GM18868 (cell line): ENCODE measurements at regions not wholly inside any gene's neighbourhood (a gene's known extent, or its start where the extent isn't known, plus 50 kb on each side); places are given as distances from the start of the nearest gene placed in this dataset.
A peak's percentile ranks its signal among the peaks of the same experiment; 100 is the strongest.

Experiments
- ATAC-seq: cut with Tn5 transposase; IDR thresholded peaks from one replicate; pipeline ENCODE4 v1.9.1; 2021; ENCODE audit warnings: mild to moderate bottlenecking, moderate library complexity; ENCODE audit not compliant: unreplicated experiment

- ATAC-seq: no peak
These were observed 208.2 kb upstream of the INHBA start for GRCh38 chr7:41910940-41911600.

- no peak for ATAC-seq
These were observed 204.6 kb upstream of the INHBA start for GRCh38 chr7:41907444-41907843.

- peak; percentile 66 for ATAC-seq
These were observed 197.6 kb upstream of the INHBA start for GRCh38 chr7:41900532-41900931.

GRCh38 chr7:41899823-41900433 is 197.0 kb upstream of the INHBA start:
- ATAC-seq: no peak

- no peak for ATAC-seq
These were observed 190.8 kb upstream of the INHBA start for GRCh38 chr7:41893656-41894055.

GRCh38 chr7:41892356-41893100 is 189.6 kb upstream of the INHBA start:
- peak; percentile 26 for ATAC-seq

GRCh38 chr7:41891950-41892349 is 189.1 kb upstream of the INHBA start:
- ATAC-seq: no peak

GRCh38 chr7:41890631-41891274 is 187.9 kb upstream of the INHBA start:
- ATAC-seq: no peak

GRCh38 chr7:41889472-41889871 is 186.6 kb upstream of the INHBA start:
- no peak for ATAC-seq

- peak; percentile 65 for ATAC-seq
These were observed 186.2 kb upstream of the INHBA start for GRCh38 chr7:41889040-41889439.

- no peak for ATAC-seq
These were observed 184.5 kb upstream of the INHBA start for GRCh38 chr7:41887416-41887815.

GRCh38 chr7:41886901-41887311 is 184.0 kb upstream of the INHBA start:
- no peak for ATAC-seq

GRCh38 chr7:41886262-41886900 is 183.5 kb upstream of the INHBA start:
- ATAC-seq: peak; percentile 22

GRCh38 chr7:41885748-41886147 is 182.9 kb upstream of the INHBA start:
- no peak for ATAC-seq

GRCh38 chr7:41885078-41885477 is 182.2 kb upstream of the INHBA start:
- ATAC-seq: no peak

GRCh38 chr7:41882745-41883420 is 180.0 kb upstream of the INHBA start:
- ATAC-seq: peak; percentile 22

GRCh38 chr7:41882256-41882655 is 179.4 kb upstream of the INHBA start:
- peak; percentile 0 for ATAC-seq

- ATAC-seq: peak; percentile 92
These were observed 178.6 kb upstream of the INHBA start for GRCh38 chr7:41881331-41882130.

GRCh38 chr7:41880107-41880506 is 177.2 kb upstream of the INHBA start:
- ATAC-seq: no peak

GRCh38 chr7:41879403-41879802 is 176.5 kb upstream of the INHBA start:
- no peak for ATAC-seq
